Common myeloid progenitor, CD34-positive (primary cell): ENCODE measurements at regions not wholly inside any gene's neighbourhood (a gene's known extent, or its start where the extent isn't known, plus 50 kb on each side); places are given as distances from the start of the nearest gene placed in this dataset.

Experiments used
- CTCF ChIA-PET: fragments of 350-600 bp; sonication (Branson Sonifier 250); formaldehyde crosslinking; loops from one replicate; lab custom pipeline; 2021; ENCODE audit warnings: antibody characterized with exemption; lab: Charles Lee
- POLR2A ChIA-PET: fragments of 350-600 bp; sonication (Branson Sonifier 250); formaldehyde crosslinking; loops from one replicate; lab custom pipeline; 2021; ENCODE audit warnings: antibody characterized with exemption; lab: Charles Lee
- DNase-seq, 3 donors: peaks; one replicate each; pipeline versions ENCODE4 v3.0.0 to v3.0.0-alpha.2; 2013
- H3K27ac ChIP-seq, 2 experiments: 1 replicate in 1 of 2; 2 replicates in 1 of 2; pipeline ENCODE4 v1.7.0; 2013; ENCODE audit warnings: inconsistent platforms in 2 of 2, low read length in 2 of 2, mild to moderate bottlenecking in 2 of 2, low read depth in 1 of 2, moderate library complexity in 1 of 2; ENCODE audit not compliant: severe bottlenecking in 2 of 2, insufficient read depth in 1 of 2, poor library complexity in 1 of 2
- H3K27me3 ChIP-seq, 5 experiments: replicated peaks in 2 of 5; 1 replicate in 3 of 5; 2 replicates in 2 of 5; pipeline versions ENCODE4 v1.6.1 to v1.7.0; 2013; ENCODE audit warnings: low read length in 4 of 5, mild to moderate bottlenecking in 2 of 5, moderate library complexity in 2 of 5, inconsistent platforms in 1 of 5; ENCODE audit not compliant: insufficient read depth in 5 of 5, control insufficient read depth in 4 of 5
- H3K36me3 ChIP-seq, 4 experiments: 1 replicate in 2 of 4; 2 replicates in 2 of 4; pipeline versions ENCODE4 v1.6.1 to v1.7.0; 2013; ENCODE audit warnings: low read length in 3 of 4, control low read depth in 1 of 4, mild to moderate bottlenecking in 1 of 4; ENCODE audit not compliant: control insufficient read depth in 4 of 4, insufficient read depth in 4 of 4
- H3K4me1 ChIP-seq, 4 experiments: 1 replicate in 3 of 4; 2 replicates in 1 of 4; pipeline versions ENCODE4 v1.6.1 to v1.7.1; 2013; ENCODE audit warnings: low read length in 3 of 4, mild to moderate bottlenecking in 3 of 4, control low read depth in 1 of 4, inconsistent platforms in 1 of 4, moderate library complexity in 1 of 4; ENCODE audit not compliant: control insufficient read depth in 4 of 4, insufficient read depth in 4 of 4; ENCODE audit errors: control extremely low read depth in 1 of 4
- H3K4me3 ChIP-seq, 7 experiments: 1 replicate in 4 of 7; 2 replicates in 3 of 7; pipeline versions ENCODE4 v1.5.1 to v1.7.0; 2013; ENCODE audit warnings: mild to moderate bottlenecking in 7 of 7, low read length in 6 of 7, moderate library complexity in 6 of 7, inconsistent platforms in 2 of 7, low read depth in 2 of 7, control low read depth in 1 of 7; ENCODE audit not compliant: insufficient read depth in 4 of 7, control insufficient read depth in 1 of 7; ENCODE audit errors: extremely low read depth in 1 of 7
- H3K9me3 ChIP-seq, 5 experiments: 1 replicate in 4 of 5; 2 replicates in 1 of 5; pipeline versions ENCODE4 v1.6.1 to v1.7.1; 2013; ENCODE audit warnings: low read length in 4 of 5, mild to moderate bottlenecking in 2 of 5, inconsistent platforms in 1 of 5, low read depth in 1 of 5, moderate library complexity in 1 of 5; ENCODE audit not compliant: control insufficient read depth in 4 of 5, insufficient read depth in 2 of 5; ENCODE audit errors: control extremely low read depth in 1 of 5
- WGBS: methylation state at CpG from one replicate; pipeline ENCODE4 v1.1.5; 2013; ENCODE audit not compliant: insufficient coverage; 5-methylcytosine and 5-hydroxymethylcytosine counted together

GRCh38 chr5:52660621-52661020 is 127.1 kb upstream of the ITGA1 start:
- H3K27ac ChIP-seq, result no peak overlapping the region
- no CpG with 5 or more reads among the region's 1 CpG for whole genome bisulfite sequencing
- peaks cover 0 to 6% (median 0%) of the 10 kb centered on the region in 5 experiments for H3K27me3 ChIP-seq
- ChIA-PET CTCF (no interaction called here), POLR2A (no interaction called here)
- H3K4me3 ChIP-seq, result no peak overlapping the region
- H3K4me1 ChIP-seq, result no peaks in the 10 kb centered on the region
- H3K9me3 ChIP-seq, result no peaks in the 10 kb centered on the region
- no peak for DNase-seq
- no peaks in the 10 kb centered on the region for H3K36me3 ChIP-seq

GRCh38 chr5:52661903-52662595 is 125.7 kb upstream of the ITGA1 start:
- CTCF ChIA-PET, result no interaction called here
- no peak overlapping the region for H3K27ac ChIP-seq
- no peak for DNase-seq
- no peaks in the 10 kb centered on the region for H3K36me3 ChIP-seq
- H3K9me3 ChIP-seq, result no peaks in the 10 kb centered on the region
- POLR2A ChIA-PET, result no interaction called here
- H3K4me1 ChIP-seq, result no peaks in the 10 kb centered on the region
- WGBS, result 100% methylated on average over 1 of the region's 2 CpGs
- H3K27me3 ChIP-seq, result peaks cover 0 to 2% (median 0%) of the 10 kb centered on the region in 5 experiments
- no peak overlapping the region for H3K4me3 ChIP-seq

DNA sequence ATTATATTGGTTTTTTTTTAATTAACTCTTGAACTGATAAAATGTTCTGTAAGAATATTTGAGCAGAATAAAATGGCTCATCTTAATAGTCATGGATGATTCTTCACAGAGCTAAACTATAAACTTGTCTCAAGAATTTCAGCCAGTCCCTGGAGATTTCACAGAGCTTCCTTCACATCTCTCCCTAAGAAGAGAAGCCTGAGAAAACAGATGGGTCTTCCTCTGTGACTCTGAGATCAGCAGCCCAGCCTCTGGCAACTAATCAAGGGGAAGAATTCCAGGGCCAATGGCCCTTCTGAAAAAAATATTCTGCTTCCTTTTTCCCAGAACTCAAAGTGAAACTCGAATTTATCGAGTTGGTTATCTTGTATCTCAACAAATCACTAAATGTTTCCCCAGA is 122.2 kb upstream of the ITGA1 start:
- H3K9me3 ChIP-seq, result no peaks in the 10 kb centered on the region
- whole genome bisulfite sequencing, result no CpG with 5 or more reads among the region's 2 CpGs
- DNase-seq, result no peak
- ChIA-PET POLR2A (no interaction called here), CTCF (interaction anchor here (1.1 to 2.8 kb wide), 2 partner anchors 9 to 249 kb away, joined by 5 to 8 read pairs; no protein-coding TSS in a partner anchor)
- H3K4me1 ChIP-seq, result no peaks in the 10 kb centered on the region
- H3K27me3 ChIP-seq, result peaks cover 0 to 2% (median 0%) of the 10 kb centered on the region in 5 experiments
- no peaks in the 10 kb centered on the region for H3K36me3 ChIP-seq
- no peak overlapping the region for H3K27ac ChIP-seq
- no peak overlapping the region for H3K4me3 ChIP-seq

- peaks cover 0 to 2% (median 0%) of the 10 kb centered on the region in 5 experiments for H3K27me3 ChIP-seq
- no peak for DNase-seq
- H3K9me3 ChIP-seq, result no peaks in the 10 kb centered on the region
- ChIA-PET CTCF (no interaction called here), POLR2A (no interaction called here)
- 100% methylated on average over 3 of the region's 3 CpGs for WGBS
- no peak overlapping the region for H3K4me3 ChIP-seq
- H3K27ac ChIP-seq, result no peak overlapping the region
- no peaks in the 10 kb centered on the region for H3K4me1 ChIP-seq
- no peaks in the 10 kb centered on the region for H3K36me3 ChIP-seq
These were observed 119.6 kb upstream of the ITGA1 start for GRCh38 chr5:52668139-52668538.

GRCh38 chr5:52668544-52669185 is 119.1 kb upstream of the ITGA1 start:
- DNase-seq, result no peak
- Histone ChIP-seq H3K27ac (no peak overlapping the region), H3K9me3 (no peaks in the 10 kb centered on the region), H3K4me1 (no peaks in the 10 kb centered on the region), H3K4me3 (no peak overlapping the region), H3K27me3 (peaks cover 0 to 2% (median 0%) of the 10 kb centered on the region in 5 experiments), H3K36me3 (no peaks in the 10 kb centered on the region)
- 96% methylated on average over 18 of the region's 20 CpGs for WGBS
- CTCF ChIA-PET, result interaction anchor here (0.7 kb wide), 1 partner anchor 10 kb away, joined by 3 read pairs; no protein-coding TSS in a partner anchor
- POLR2A ChIA-PET, result no interaction called here

GRCh38 chr5:52672459-52672858 is 115.3 kb upstream of the ITGA1 start:
- Histone ChIP-seq H3K9me3 (no peaks in the 10 kb centered on the region), H3K36me3 (no peaks in the 10 kb centered on the region), H3K27me3 (no peaks in the 10 kb centered on the region), H3K4me3 (no peak overlapping the region), H3K4me1 (no peaks in the 10 kb centered on the region), H3K27ac (no peak overlapping the region)
- no peak for DNase-seq
- ChIA-PET POLR2A (no interaction called here), CTCF (interaction anchor here (0.6 kb wide), 1 partner anchor 1816 kb away, joined by 3 read pairs; no protein-coding TSS in a partner anchor)
- WGBS, result no CpG with 5 or more reads among the region's 1 CpG

DNA sequence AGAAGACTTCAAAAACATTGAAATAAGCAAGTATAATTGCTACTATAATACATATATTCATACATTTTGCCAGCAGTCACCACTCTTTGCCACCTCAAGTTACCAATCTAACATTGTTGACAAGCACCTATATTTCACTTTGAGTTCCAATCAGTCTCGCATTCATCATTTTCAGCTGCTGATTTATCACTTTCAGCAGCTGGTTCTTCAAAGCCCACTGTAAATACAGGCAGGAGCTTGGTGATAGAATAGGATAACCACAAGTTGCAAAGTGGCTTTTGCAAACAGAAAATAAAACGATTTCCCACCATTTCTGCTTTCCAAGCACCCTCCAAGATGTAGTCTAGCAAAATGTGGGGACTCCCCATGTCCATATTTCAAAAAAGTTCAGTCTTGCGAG is 114.2 kb upstream of the ITGA1 start:
- CTCF ChIA-PET, result no interaction called here
- no peaks in the 10 kb centered on the region for H3K27me3 ChIP-seq
- no peak overlapping the region for H3K27ac ChIP-seq
- no peaks in the 10 kb centered on the region for H3K9me3 ChIP-seq
- no peaks in the 10 kb centered on the region for H3K4me1 ChIP-seq
- POLR2A ChIA-PET, result no interaction called here
- H3K36me3 ChIP-seq, result no peaks in the 10 kb centered on the region
- no peak overlapping the region for H3K4me3 ChIP-seq
- 33% methylated on average over 2 of the region's 3 CpGs for WGBS
- DNase-seq, result no peak
